HG03457 (cell line): ENCODE measurements at regions not wholly inside any gene's neighbourhood (a gene's known extent, or its start where the extent isn't known, plus 50 kb on each side); places are given as distances from the start of the nearest gene placed in this dataset.
"Not testable (repeated sequence)": the region's sequence is repeated elsewhere in the genome, so short reads cannot be mapped to it uniquely, and the experiment has no call there.

Experiments
- ATAC-seq: cut with Tn5 transposase; IDR thresholded peaks from one replicate; pipeline ENCODE4 v1.9.1; 2021; ENCODE audit warnings: moderate number of reproducible peaks; ENCODE audit not compliant: unreplicated experiment

GRCh38 chr1:222187566-222188332, 360.2 kb downstream of the HHIPL2 start:
- ATAC-seq, result no peak

GRCh38 chr1:222182641-222183040, 365.3 kb downstream of the HHIPL2 start:
- no peak for ATAC-seq

GRCh38 chr1:222181191-222181590, 366.7 kb downstream of the HHIPL2 start:
- ATAC-seq, result no peak

- ATAC-seq, result not testable (repeated sequence)
These were observed 370.4 kb downstream of the HHIPL2 start for GRCh38 chr1:222177496-222177895.

- ATAC-seq, result no peak
These were observed 376.9 kb downstream of the HHIPL2 start for GRCh38 chr1:222171005-222171404.

GRCh38 chr1:222168621-222169020, 379.3 kb downstream of the HHIPL2 start:
- no peak for ATAC-seq

- ATAC-seq, result no peak
These were observed 380.0 kb downstream of the HHIPL2 start for GRCh38 chr1:222167896-222168295.

- peak; percentile 75 for ATAC-seq
These were observed 380.8 kb downstream of the HHIPL2 start for GRCh38 chr1:222167111-222167510.

GRCh38 chr1:222165629-222166028, 382.3 kb downstream of the HHIPL2 start:
- ATAC-seq, result no peak

GRCh38 chr1:222163895-222164294, 384.0 kb downstream of the HHIPL2 start:
- no peak for ATAC-seq

GRCh38 chr1:222161676-222162075, 386.2 kb downstream of the HHIPL2 start:
- ATAC-seq, result no peak

GRCh38 chr1:222157612-222158011, 390.3 kb downstream of the HHIPL2 start:
- ATAC-seq, result no peak

- ATAC-seq, result no peak
These were observed 398.3 kb upstream of the DUSP10 start for GRCh38 chr1:222140206-222140605.

GRCh38 chr1:222138095-222138494, 396.2 kb upstream of the DUSP10 start:
- ATAC-seq, result no peak

GRCh38 chr1:222136869-222137268, 395.0 kb upstream of the DUSP10 start:
- ATAC-seq, result no peak

- ATAC-seq, result no peak
These were observed 387.2 kb upstream of the DUSP10 start for GRCh38 chr1:222129041-222129440.

GRCh38 chr1:222127526-222128152, 385.8 kb upstream of the DUSP10 start:
- no peak for ATAC-seq

GRCh38 chr1:222127096-222127495, 385.2 kb upstream of the DUSP10 start:
- ATAC-seq, result no peak

- no peak for ATAC-seq
These were observed 384.2 kb upstream of the DUSP10 start for GRCh38 chr1:222126052-222126451.

GRCh38 chr1:222124602-222125001, 382.7 kb upstream of the DUSP10 start:
- no peak for ATAC-seq

- no peak for ATAC-seq
These were observed 381.2 kb upstream of the DUSP10 start for GRCh38 chr1:222123111-222123510.

GRCh38 chr1:222117809-222118208, 375.9 kb upstream of the DUSP10 start:
- ATAC-seq, result no peak
